Neural progenitor cell (in vitro differentiated cells): ENCODE measurements at regions not wholly inside any gene's neighbourhood (a gene's known extent, or its start where the extent isn't known, plus 50 kb on each side); places are given as distances from the start of the nearest gene placed in this dataset.

Experiments used
- EZH2 ChIP-seq: fragments of 200-600 bp; sonication (generic); IDR thresholded peaks from 2 replicates; pipeline ENCODE4 v1.6.1; 2017; ENCODE audit warnings: antibody characterized with exemption, mild to moderate bottlenecking, moderate library complexity
- EZH2phosphoT487 ChIP-seq: fragments of 200-600 bp; sonication (generic); IDR thresholded peaks from 2 replicates; pipeline ENCODE4 v1.6.1; 2017; ENCODE audit warnings: antibody characterized with exemption
- TF ChIP-seq, protein P1 (sequence below): fragments of 200-600 bp; sonication (generic); IDR thresholded peaks from 2 replicates; pipeline ENCODE4 v1.5.1; 2017; ENCODE audit warnings: antibody characterized with exemption, mild to moderate bottlenecking

DNA sequence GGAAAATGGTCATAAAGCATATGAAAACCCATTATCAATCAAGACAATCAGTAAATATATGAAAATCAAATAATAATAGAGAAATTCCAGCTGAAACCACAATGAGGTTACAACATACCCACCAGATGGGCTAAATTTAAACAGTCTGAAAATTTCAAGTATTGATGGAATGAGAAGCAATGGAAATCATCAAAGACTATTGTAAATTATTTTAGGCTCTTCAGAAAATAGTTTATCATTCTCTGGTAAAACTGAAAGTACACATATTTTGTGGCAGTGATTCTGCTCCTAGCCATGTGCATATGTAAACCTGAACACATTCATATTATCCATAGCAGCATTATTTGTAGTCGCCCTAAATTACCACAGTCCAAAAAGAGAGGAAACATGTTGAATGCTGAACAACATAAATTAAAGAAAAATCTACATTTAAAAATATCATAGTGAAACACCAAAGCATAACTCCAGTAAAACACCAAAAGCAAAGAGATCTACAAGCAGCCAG is 215.3 kb downstream of the PRELID2 start:
- TF ChIP-seq, protein P1, sequence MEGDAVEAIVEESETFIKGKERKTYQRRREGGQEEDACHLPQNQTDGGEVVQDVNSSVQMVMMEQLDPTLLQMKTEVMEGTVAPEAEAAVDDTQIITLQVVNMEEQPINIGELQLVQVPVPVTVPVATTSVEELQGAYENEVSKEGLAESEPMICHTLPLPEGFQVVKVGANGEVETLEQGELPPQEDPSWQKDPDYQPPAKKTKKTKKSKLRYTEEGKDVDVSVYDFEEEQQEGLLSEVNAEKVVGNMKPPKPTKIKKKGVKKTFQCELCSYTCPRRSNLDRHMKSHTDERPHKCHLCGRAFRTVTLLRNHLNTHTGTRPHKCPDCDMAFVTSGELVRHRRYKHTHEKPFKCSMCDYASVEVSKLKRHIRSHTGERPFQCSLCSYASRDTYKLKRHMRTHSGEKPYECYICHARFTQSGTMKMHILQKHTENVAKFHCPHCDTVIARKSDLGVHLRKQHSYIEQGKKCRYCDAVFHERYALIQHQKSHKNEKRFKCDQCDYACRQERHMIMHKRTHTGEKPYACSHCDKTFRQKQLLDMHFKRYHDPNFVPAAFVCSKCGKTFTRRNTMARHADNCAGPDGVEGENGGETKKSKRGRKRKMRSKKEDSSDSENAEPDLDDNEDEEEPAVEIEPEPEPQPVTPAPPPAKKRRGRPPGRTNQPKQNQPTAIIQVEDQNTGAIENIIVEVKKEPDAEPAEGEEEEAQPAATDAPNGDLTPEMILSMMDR = no peak
- no peak for TF ChIP-seq EZH2
- TF ChIP-seq EZH2phosphoT487 = no peak
